PC-3 (cell line): ENCODE measurements at regions not wholly inside any gene's neighbourhood (a gene's known extent, or its start where the extent isn't known, plus 50 kb on each side); places are given as distances from the start of the nearest gene placed in this dataset.
"Not testable (repeated sequence)": the region's sequence is repeated elsewhere in the genome, so short reads cannot be mapped to it uniquely, and the experiment has no call there.

ENCODE experiments used
- ATAC-seq: fragments of 200-7000 bp; cut with Tn5 transposase; 2 replicates; pipeline ENCODE4 v1.9.1; 2020; ENCODE audit warnings: mild to moderate bottlenecking, moderate library complexity
- BruUV-seq: library from RNA; stranded (reverse); fragments of 400-500 nt; replicated peaks from 2 replicates; lab custom pipeline; 2021; lab: Mats Ljungman, UMichigan
- CTCF ChIA-PET: fragments of 300-600 bp; sonication (Branson Sonifier 250); formaldehyde crosslinking; loops from one replicate; lab custom pipeline; 2022; ENCODE audit warnings: antibody characterized with exemption; lab: Charles Lee
- POLR2A ChIA-PET: fragments of 300-600 bp; sonication (Branson Sonifier 250); formaldehyde crosslinking; loops from one replicate; lab custom pipeline; 2022; ENCODE audit warnings: antibody characterized with exemption; ENCODE audit not compliant: unreplicated experiment; lab: Charles Lee
- DNase-seq: peaks from one replicate; pipeline ENCODE4 v3.0.0-alpha.2; 2015
- H2AFZ ChIP-seq: fragments of 300-600 bp; sonication (generic); 2 replicates; pipeline ENCODE4 v1.6.0; 2016; ENCODE audit warnings: antibody characterized with exemption, low read length
- H3F3A ChIP-seq: fragments of 300-600 bp; sonication (generic); one replicate; pipeline ENCODE4 v1.6.0; 2017; ENCODE audit warnings: antibody characterized with exemption, low read length, control low read depth, mild to moderate bottlenecking; ENCODE audit not compliant: unreplicated experiment
- H3K27ac ChIP-seq: fragments of 300-600 bp; sonication (generic); 2 replicates; pipeline ENCODE4 v1.5.1; 2016; ENCODE audit warnings: mild to moderate bottlenecking, low read length
- H3K27me3 ChIP-seq: fragments of 300-600 bp; sonication (generic); 2 replicates; pipeline ENCODE4 v1.6.1; 2016; ENCODE audit warnings: low read length, mixed read lengths
- H3K36me3 ChIP-seq: fragments of 300-600 bp; sonication (generic); 2 replicates; pipeline ENCODE4 v1.6.1; 2016; ENCODE audit warnings: low read depth, mixed run types, low read length, mixed read lengths
- H3K4me1 ChIP-seq: fragments of 300-600 bp; sonication (generic); 2 replicates; pipeline ENCODE4 v1.5.1; 2016; ENCODE audit warnings: low read length; ENCODE audit not compliant: insufficient read depth
- H3K4me2 ChIP-seq: fragments of 300-600 bp; sonication (generic); 2 replicates; pipeline ENCODE4 v1.6.0; 2016; ENCODE audit warnings: low read length
- H3K4me3 ChIP-seq: fragments of 300-600 bp; sonication (generic); 2 replicates; pipeline ENCODE4 v1.5.1; 2016; ENCODE audit warnings: mild to moderate bottlenecking, low read length, mixed read lengths
- H3K79me2 ChIP-seq: fragments of 300-600 bp; sonication (generic); 2 replicates; pipeline ENCODE4 v1.6.1; 2017; ENCODE audit warnings: low read length, mixed read lengths
- H3K9ac ChIP-seq: fragments of 300-600 bp; sonication (generic); 2 replicates; pipeline ENCODE4 v1.6.0; 2016; ENCODE audit warnings: mild to moderate bottlenecking, low read length
- H3K9me2 ChIP-seq: fragments of 300-600 bp; sonication (generic); replicated peaks from 2 replicates; pipeline ENCODE4 v1.6.1; 2016; ENCODE audit warnings: mixed run types, low read length, mixed read lengths
- H3K9me3 ChIP-seq: fragments of 300-600 bp; sonication (generic); 2 replicates; pipeline ENCODE4 v1.6.1; 2016; ENCODE audit warnings: low read length, mixed read lengths
- H4K20me1 ChIP-seq: fragments of 300-600 bp; sonication (generic); 2 replicates; pipeline ENCODE4 v1.6.1; 2016; ENCODE audit warnings: low read length, mixed read lengths
- CTCF ChIP-seq: fragments of 300-600 bp; sonication (generic); conservative IDR thresholded peaks from 2 replicates; pipeline ENCODE4 v1.5.1; 2017; ENCODE audit warnings: antibody characterized with exemption, low read depth, mild to moderate bottlenecking, low read length
- EZH2 ChIP-seq: fragments of 300-600 bp; sonication (generic); IDR thresholded peaks from one replicate; pipeline ENCODE4 v1.6.1; 2017; ENCODE audit warnings: antibody characterized with exemption, mild to moderate bottlenecking, low read length; ENCODE audit not compliant: unreplicated experiment
- EZH2phosphoT487 ChIP-seq: fragments of 300-600 bp; sonication (generic); IDR thresholded peaks from 2 replicates; pipeline ENCODE4 v1.6.1; 2018; ENCODE audit warnings: mild to moderate bottlenecking, antibody characterized with exemption, low read length, borderline replicate concordance
- intact Hi-C: fragments of 100-400 bp; cut with micrococcal nuclease; formaldehyde crosslinking; loops from 2 replicates; pipeline ENCODE4 v1.9.0; 2023

- H3F3A ChIP-seq = no peaks in the 10 kb centered on the region
- no peak overlapping the region for H2AFZ ChIP-seq
- intact Hi-C loops = no loop called here
- H3K4me3 ChIP-seq = no peak overlapping the region
- H4K20me1 ChIP-seq = no peaks in the 10 kb centered on the region
- DNase-seq = no peak
- no peak for TF ChIP-seq CTCF
- TF ChIP-seq EZH2 = no peak
- TF ChIP-seq EZH2phosphoT487 = no peak
- no TSS peak for BruUV-seq
- ChIA-PET CTCF (no interaction called here), POLR2A (no interaction called here)
- H3K9ac ChIP-seq = no peak overlapping the region
- no peak for ATAC-seq
- no peaks in the 10 kb centered on the region for H3K79me2 ChIP-seq
- no peak overlapping the region for H3K27ac ChIP-seq
- H3K9me2 ChIP-seq = no peaks in the 10 kb centered on the region
- no peak overlapping the region for H3K4me2 ChIP-seq
- no peaks in the 10 kb centered on the region for H3K27me3 ChIP-seq
- no peaks in the 10 kb centered on the region for H3K9me3 ChIP-seq
- no peaks in the 10 kb centered on the region for H3K4me1 ChIP-seq
- H3K36me3 ChIP-seq = no peaks in the 10 kb centered on the region
These were observed 471.3 kb downstream of the FGF13 start for GRCh38 chrX:138240266-138240665.

GRCh38 chrX:138254001-138254400 is 457.5 kb downstream of the FGF13 start:
- no peak for DNase-seq
- POLR2A ChIA-PET = no interaction called here
- H4K20me1 ChIP-seq = no peaks in the 10 kb centered on the region
- no peaks in the 10 kb centered on the region for H3K79me2 ChIP-seq
- TF ChIP-seq EZH2phosphoT487 = no peak
- TF ChIP-seq CTCF = no peak
- TF ChIP-seq EZH2 = no peak
- no TSS peak for BruUV-seq
- no peak overlapping the region for H3K4me3 ChIP-seq
- H2AFZ ChIP-seq = no peak overlapping the region
- intact Hi-C loops = loop anchor here (10.0 kb wide), 1 partner anchor 1141 kb away; no protein-coding TSS in a partner anchor
- ATAC-seq = no peak
- no peaks in the 10 kb centered on the region for H3K9me2 ChIP-seq
- no peaks in the 10 kb centered on the region for H3K9me3 ChIP-seq
- no peaks in the 10 kb centered on the region for H3K4me1 ChIP-seq
- H3K36me3 ChIP-seq = no peaks in the 10 kb centered on the region
- CTCF ChIA-PET = no interaction called here
- H3K27ac ChIP-seq = no peak overlapping the region
- H3F3A ChIP-seq = no peaks in the 10 kb centered on the region
- H3K4me2 ChIP-seq = no peak overlapping the region
- no peaks in the 10 kb centered on the region for H3K27me3 ChIP-seq
- H3K9ac ChIP-seq = no peak overlapping the region

GRCh38 chrX:138255373-138255772 is 456.1 kb downstream of the FGF13 start:
- no peaks in the 10 kb centered on the region for H3K79me2 ChIP-seq
- no peaks in the 10 kb centered on the region for H4K20me1 ChIP-seq
- no peak overlapping the region for H3K27ac ChIP-seq
- intact Hi-C loops = loop anchor here (10.0 kb wide), 1 partner anchor 1139 kb away; no protein-coding TSS in a partner anchor
- H3K9me3 ChIP-seq = no peaks in the 10 kb centered on the region
- no peaks in the 10 kb centered on the region for H3F3A ChIP-seq
- no peak overlapping the region for H3K4me3 ChIP-seq
- TF ChIP-seq CTCF (no peak), EZH2phosphoT487 (no peak), EZH2 (no peak)
- H3K4me1 ChIP-seq = no peaks in the 10 kb centered on the region
- no peak overlapping the region for H3K9ac ChIP-seq
- ATAC-seq = no peak
- no peak for DNase-seq
- BruUV-seq = no TSS peak
- no peaks in the 10 kb centered on the region for H3K9me2 ChIP-seq
- no peaks in the 10 kb centered on the region for H3K36me3 ChIP-seq
- no peak overlapping the region for H3K4me2 ChIP-seq
- no peaks in the 10 kb centered on the region for H3K27me3 ChIP-seq
- CTCF ChIA-PET = no interaction called here
- H2AFZ ChIP-seq = no peak overlapping the region
- POLR2A ChIA-PET = no interaction called here

GRCh38 chrX:138264095-138264494 is 447.4 kb downstream of the FGF13 start:
- not testable (repeated sequence) for ATAC-seq

More at GRCh38 chrX:138264095-138264494, 447.4 kb downstream of the FGF13 start:
- H3K9me2 ChIP-seq, POLR2A ChIA-PET, H3K4me3 ChIP-seq, H3K4me2 ChIP-seq, H3K79me2 ChIP-seq, DNase-seq, H3K36me3 ChIP-seq, intact Hi-C loops, H4K20me1 ChIP-seq, H3K9ac ChIP-seq, BruUV-seq, H3K9me3 ChIP-seq, H3K4me1 ChIP-seq, H3F3A ChIP-seq, H2AFZ ChIP-seq, CTCF ChIA-PET, H3K27ac ChIP-seq, H3K27me3 ChIP-seq: not testable (repeated sequence)
